Neural cell (in vitro differentiated cells): ENCODE measurements at regions not wholly inside any gene's neighbourhood (a gene's known extent, or its start where the extent isn't known, plus 50 kb on each side); places are given as distances from the start of the nearest gene placed in this dataset.

Experiments
- H2AFZ ChIP-seq: fragments of 200-600, 300-800 bp; sonication (generic), shearing (Covaris generic); 2 replicates; pipeline ENCODE4 v1.6.0; 2014; ENCODE audit warnings: low read depth, mild to moderate bottlenecking, antibody characterized with exemption, low read length, moderate library complexity
- H3F3A ChIP-seq: fragments of 200-600 bp; shearing (Covaris generic); 2 replicates; pipeline ENCODE4 v1.6.1; 2016; ENCODE audit warnings: mild to moderate bottlenecking, moderate library complexity, mixed read lengths, antibody characterized with exemption, low read length; ENCODE audit not compliant: insufficient read depth, poor library complexity, severe bottlenecking
- H3K27ac ChIP-seq: fragments of 200-600, 300-800 bp; sonication (generic), shearing (Covaris generic); 2 replicates; pipeline ENCODE4 v1.5.1; 2014; ENCODE audit warnings: mild to moderate bottlenecking, low read length, moderate library complexity
- H3K27me3 ChIP-seq: fragments of 300-800, 200-600 bp; sonication (generic), shearing (Covaris generic); 2 replicates; pipeline ENCODE4 v1.6.0; 2014; ENCODE audit warnings: mild to moderate bottlenecking, low read depth, low read length, moderate library complexity; ENCODE audit not compliant: insufficient read depth
- H3K36me3 ChIP-seq: fragments of 300-800, 200-600 bp; sonication (generic), shearing (Covaris generic); 2 replicates; pipeline ENCODE4 v1.5.1; 2014; ENCODE audit warnings: mild to moderate bottlenecking, antibody characterized with exemption, low read length, moderate library complexity; ENCODE audit not compliant: insufficient read depth
- H3K4me2 ChIP-seq: fragments of 300-800, 200-600 bp; sonication (generic), shearing (Covaris generic); 2 replicates; pipeline ENCODE4 v1.6.0; 2014; ENCODE audit warnings: mild to moderate bottlenecking, low read length
- H3K4me3 ChIP-seq: fragments of 300-800, 200-600 bp; sonication (generic), shearing (Covaris generic); 2 replicates; pipeline ENCODE4 v1.5.1; 2014; ENCODE audit warnings: mild to moderate bottlenecking, low read length, moderate library complexity
- H3K79me2 ChIP-seq: fragments of 200-600 bp; shearing (Covaris generic); replicated peaks from 2 replicates; pipeline ENCODE4 v1.6.0; 2014; ENCODE audit warnings: mild to moderate bottlenecking, low read length, moderate library complexity; ENCODE audit not compliant: insufficient read depth
- H3K9ac ChIP-seq: fragments of 300-800, 200-600 bp; sonication (generic), shearing (Covaris generic); 2 replicates; pipeline ENCODE4 v1.6.1; 2016; ENCODE audit warnings: mild to moderate bottlenecking, low read length, mixed read lengths
- H3K9me2 ChIP-seq: fragments of 200-600 bp; shearing (Covaris generic); 2 replicates; pipeline ENCODE4 v1.6.1; 2016; ENCODE audit warnings: mild to moderate bottlenecking, low read length, mixed read lengths; ENCODE audit not compliant: insufficient read depth
- H3K9me3 ChIP-seq: fragments of 200-600, 300-800 bp; sonication (generic), shearing (Covaris generic); 2 replicates; pipeline ENCODE4 v1.6.1; 2016; ENCODE audit warnings: mild to moderate bottlenecking, mixed run types, low read length, moderate library complexity, mixed read lengths
- H4K20me1 ChIP-seq: fragments of 200-600 bp; shearing (Covaris generic); 2 replicates; pipeline ENCODE4 v1.6.1; 2016; ENCODE audit warnings: mild to moderate bottlenecking, mixed run types; ENCODE audit not compliant: insufficient read depth
- EP300 ChIP-seq: fragments of 450-650 bp; conservative IDR thresholded peaks from 2 replicates; pipeline ENCODE4 v1.6.1; 2014; ENCODE audit warnings: antibody characterized with exemption, mild to moderate bottlenecking, moderate library complexity; ENCODE audit not compliant: poor library complexity, severe bottlenecking
- EZH2 ChIP-seq: fragments of 200-600, 300-800 bp; shearing (Covaris generic), sonication (generic); IDR thresholded peaks from 2 replicates; pipeline ENCODE4 v1.6.1; 2014; ENCODE audit warnings: antibody characterized with exemption, low read length, borderline replicate concordance, mild to moderate bottlenecking; ENCODE audit not compliant: insufficient read depth, poor library complexity, severe bottlenecking
- MXI1 ChIP-seq: fragments of 450-650 bp; conservative IDR thresholded peaks from 2 replicates; pipeline ENCODE4 v1.6.1; 2014; ENCODE audit warnings: antibody characterized with exemption, mild to moderate bottlenecking; ENCODE audit not compliant: poor library complexity, severe bottlenecking
- POLR2AphosphoS5 ChIP-seq: IDR thresholded peaks from 2 replicates; pipeline ENCODE4 v1.6.1; 2012
- RAD21 ChIP-seq: fragments of 450-650 bp; conservative IDR thresholded peaks from 2 replicates; pipeline ENCODE4 v1.6.1; 2014; ENCODE audit warnings: antibody characterized with exemption, mild to moderate bottlenecking, moderate library complexity
- SMC3 ChIP-seq: fragments of 450-650 bp; conservative IDR thresholded peaks from 2 replicates; pipeline ENCODE4 v1.6.1; 2014; ENCODE audit warnings: antibody characterized with exemption, mild to moderate bottlenecking, moderate library complexity; ENCODE audit not compliant: poor library complexity
- TAF1 ChIP-seq: IDR thresholded peaks from 2 replicates; pipeline ENCODE4 v1.6.1; 2012; ENCODE audit warnings: low read depth
- TF ChIP-seq, protein P1 (sequence below): fragments of 450-650 bp; IDR thresholded peaks from 2 replicates; pipeline ENCODE4 v1.5.1; 2014; ENCODE audit warnings: antibody characterized with exemption, mild to moderate bottlenecking, moderate library complexity; ENCODE audit not compliant: poor library complexity, severe bottlenecking
- TF ChIP-seq, protein P2 (sequence below): IDR thresholded peaks from 2 replicates; pipeline ENCODE4 v1.6.1; 2012; ENCODE audit warnings: borderline replicate concordance

DNA sequence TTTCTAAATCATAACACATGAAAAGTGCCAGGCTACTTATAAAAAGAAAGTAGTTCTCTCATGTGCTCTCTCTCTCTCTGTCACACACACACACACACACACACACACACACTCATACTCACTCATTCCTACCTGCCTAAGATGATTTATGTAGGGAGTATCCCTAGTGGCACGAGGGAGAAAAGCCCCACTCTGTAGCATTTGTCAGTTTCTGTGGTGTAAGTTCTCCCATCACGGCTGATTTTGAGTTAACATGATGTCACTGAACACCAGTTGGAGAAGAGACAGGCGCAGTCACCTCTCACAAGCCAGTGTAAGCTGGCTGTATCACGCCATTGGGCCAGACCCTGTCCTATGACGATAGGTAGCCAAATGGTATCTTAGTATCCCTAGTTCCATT lies 395.4 kb downstream of the SFMBT2 start:
- Histone ChIP-seq H3K4me3 (no peak overlapping the region), H3K27ac (no peak overlapping the region), H2AFZ (no peak overlapping the region), H4K20me1 (no peaks in the 10 kb centered on the region), H3K9me3 (peaks cover 4% of the 10 kb centered on the region), H3K27me3 (no peaks in the 10 kb centered on the region), H3K79me2 (no peaks in the 10 kb centered on the region), H3K36me3 (no peaks in the 10 kb centered on the region), H3K9me2 (no peaks in the 10 kb centered on the region), H3K4me2 (no peak overlapping the region), H3K9ac (no peak overlapping the region), H3F3A (no peaks in the 10 kb centered on the region)
- TF ChIP-seq EZH2: no peak
- no peak for TF ChIP-seq POLR2AphosphoS5
- no peak for TF ChIP-seq EP300
- no peak for TF ChIP-seq MXI1
- TF ChIP-seq, protein P1, sequence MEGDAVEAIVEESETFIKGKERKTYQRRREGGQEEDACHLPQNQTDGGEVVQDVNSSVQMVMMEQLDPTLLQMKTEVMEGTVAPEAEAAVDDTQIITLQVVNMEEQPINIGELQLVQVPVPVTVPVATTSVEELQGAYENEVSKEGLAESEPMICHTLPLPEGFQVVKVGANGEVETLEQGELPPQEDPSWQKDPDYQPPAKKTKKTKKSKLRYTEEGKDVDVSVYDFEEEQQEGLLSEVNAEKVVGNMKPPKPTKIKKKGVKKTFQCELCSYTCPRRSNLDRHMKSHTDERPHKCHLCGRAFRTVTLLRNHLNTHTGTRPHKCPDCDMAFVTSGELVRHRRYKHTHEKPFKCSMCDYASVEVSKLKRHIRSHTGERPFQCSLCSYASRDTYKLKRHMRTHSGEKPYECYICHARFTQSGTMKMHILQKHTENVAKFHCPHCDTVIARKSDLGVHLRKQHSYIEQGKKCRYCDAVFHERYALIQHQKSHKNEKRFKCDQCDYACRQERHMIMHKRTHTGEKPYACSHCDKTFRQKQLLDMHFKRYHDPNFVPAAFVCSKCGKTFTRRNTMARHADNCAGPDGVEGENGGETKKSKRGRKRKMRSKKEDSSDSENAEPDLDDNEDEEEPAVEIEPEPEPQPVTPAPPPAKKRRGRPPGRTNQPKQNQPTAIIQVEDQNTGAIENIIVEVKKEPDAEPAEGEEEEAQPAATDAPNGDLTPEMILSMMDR: no peak
- no peak for TF ChIP-seq SMC3
- TF ChIP-seq TAF1: no peak
- TF ChIP-seq, protein P2, sequence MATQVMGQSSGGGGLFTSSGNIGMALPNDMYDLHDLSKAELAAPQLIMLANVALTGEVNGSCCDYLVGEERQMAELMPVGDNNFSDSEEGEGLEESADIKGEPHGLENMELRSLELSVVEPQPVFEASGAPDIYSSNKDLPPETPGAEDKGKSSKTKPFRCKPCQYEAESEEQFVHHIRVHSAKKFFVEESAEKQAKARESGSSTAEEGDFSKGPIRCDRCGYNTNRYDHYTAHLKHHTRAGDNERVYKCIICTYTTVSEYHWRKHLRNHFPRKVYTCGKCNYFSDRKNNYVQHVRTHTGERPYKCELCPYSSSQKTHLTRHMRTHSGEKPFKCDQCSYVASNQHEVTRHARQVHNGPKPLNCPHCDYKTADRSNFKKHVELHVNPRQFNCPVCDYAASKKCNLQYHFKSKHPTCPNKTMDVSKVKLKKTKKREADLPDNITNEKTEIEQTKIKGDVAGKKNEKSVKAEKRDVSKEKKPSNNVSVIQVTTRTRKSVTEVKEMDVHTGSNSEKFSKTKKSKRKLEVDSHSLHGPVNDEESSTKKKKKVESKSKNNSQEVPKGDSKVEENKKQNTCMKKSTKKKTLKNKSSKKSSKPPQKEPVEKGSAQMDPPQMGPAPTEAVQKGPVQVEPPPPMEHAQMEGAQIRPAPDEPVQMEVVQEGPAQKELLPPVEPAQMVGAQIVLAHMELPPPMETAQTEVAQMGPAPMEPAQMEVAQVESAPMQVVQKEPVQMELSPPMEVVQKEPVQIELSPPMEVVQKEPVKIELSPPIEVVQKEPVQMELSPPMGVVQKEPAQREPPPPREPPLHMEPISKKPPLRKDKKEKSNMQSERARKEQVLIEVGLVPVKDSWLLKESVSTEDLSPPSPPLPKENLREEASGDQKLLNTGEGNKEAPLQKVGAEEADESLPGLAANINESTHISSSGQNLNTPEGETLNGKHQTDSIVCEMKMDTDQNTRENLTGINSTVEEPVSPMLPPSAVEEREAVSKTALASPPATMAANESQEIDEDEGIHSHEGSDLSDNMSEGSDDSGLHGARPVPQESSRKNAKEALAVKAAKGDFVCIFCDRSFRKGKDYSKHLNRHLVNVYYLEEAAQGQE: no peak
- TF ChIP-seq RAD21: no peak

DNA sequence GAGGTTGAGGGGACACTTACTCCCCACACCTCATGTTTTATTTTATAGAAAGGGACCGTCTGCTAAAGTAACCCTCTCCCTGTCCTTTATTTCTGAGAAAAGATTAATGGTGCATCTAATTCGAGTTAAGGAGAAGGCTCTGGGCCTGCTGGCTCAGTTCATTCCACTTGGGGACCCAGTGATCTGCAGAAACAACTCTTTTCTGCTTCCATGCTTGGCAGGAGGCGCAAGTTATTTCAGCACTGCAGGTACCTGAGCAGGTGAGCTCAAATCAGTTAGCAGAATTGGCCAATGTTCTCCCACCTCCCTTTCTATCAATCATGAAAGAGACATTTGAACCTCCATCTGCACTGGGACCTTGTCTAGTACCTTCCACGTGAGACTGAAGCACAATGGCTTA lies 396.1 kb downstream of the SFMBT2 start:
- H3F3A ChIP-seq: no peaks in the 10 kb centered on the region
- H3K9ac ChIP-seq: no peak overlapping the region
- H3K27ac ChIP-seq: no peak overlapping the region
- H3K36me3 ChIP-seq: no peaks in the 10 kb centered on the region
- TF ChIP-seq RAD21: no peak
- no peak for TF ChIP-seq EP300
- TF ChIP-seq MXI1: no peak
- no peak for TF ChIP-seq TAF1
- no peak for TF ChIP-seq EZH2
- TF ChIP-seq SMC3: no peak
- TF ChIP-seq POLR2AphosphoS5: no peak
- TF ChIP-seq, protein P1: no peak
- TF ChIP-seq, protein P2: no peak
- no peak overlapping the region for H2AFZ ChIP-seq
- peaks cover 4% of the 10 kb centered on the region for H3K9me3 ChIP-seq
- H3K4me2 ChIP-seq: no peak overlapping the region
- no peak overlapping the region for H3K4me3 ChIP-seq
- no peaks in the 10 kb centered on the region for H3K79me2 ChIP-seq
- H3K27me3 ChIP-seq: no peaks in the 10 kb centered on the region
- no peaks in the 10 kb centered on the region for H4K20me1 ChIP-seq
- no peaks in the 10 kb centered on the region for H3K9me2 ChIP-seq
